Neural cell (in vitro differentiated cells): ENCODE measurements at regions not wholly inside any gene's neighbourhood (a gene's known extent, or its start where the extent isn't known, plus 50 kb on each side); places are given as distances from the start of the nearest gene placed in this dataset.

Experiments used
- CTCF ChIP-seq: fragments of 450-650 bp; IDR thresholded peaks from 2 replicates; pipeline ENCODE4 v1.5.1; 2014; ENCODE audit warnings: antibody characterized with exemption, mild to moderate bottlenecking, moderate library complexity; ENCODE audit not compliant: poor library complexity, severe bottlenecking
- EP300 ChIP-seq: fragments of 450-650 bp; conservative IDR thresholded peaks from 2 replicates; pipeline ENCODE4 v1.6.1; 2014; ENCODE audit warnings: antibody characterized with exemption, mild to moderate bottlenecking, moderate library complexity; ENCODE audit not compliant: poor library complexity, severe bottlenecking
- EZH2 ChIP-seq: fragments of 200-600, 300-800 bp; shearing (Covaris generic), sonication (generic); IDR thresholded peaks from 2 replicates; pipeline ENCODE4 v1.6.1; 2014; ENCODE audit warnings: antibody characterized with exemption, low read length, borderline replicate concordance, mild to moderate bottlenecking; ENCODE audit not compliant: insufficient read depth, poor library complexity, severe bottlenecking
- MXI1 ChIP-seq: fragments of 450-650 bp; conservative IDR thresholded peaks from 2 replicates; pipeline ENCODE4 v1.6.1; 2014; ENCODE audit warnings: antibody characterized with exemption, mild to moderate bottlenecking; ENCODE audit not compliant: poor library complexity, severe bottlenecking
- POLR2AphosphoS5 ChIP-seq: IDR thresholded peaks from 2 replicates; pipeline ENCODE4 v1.6.1; 2012
- TAF1 ChIP-seq: IDR thresholded peaks from 2 replicates; pipeline ENCODE4 v1.6.1; 2012; ENCODE audit warnings: low read depth

DNA sequence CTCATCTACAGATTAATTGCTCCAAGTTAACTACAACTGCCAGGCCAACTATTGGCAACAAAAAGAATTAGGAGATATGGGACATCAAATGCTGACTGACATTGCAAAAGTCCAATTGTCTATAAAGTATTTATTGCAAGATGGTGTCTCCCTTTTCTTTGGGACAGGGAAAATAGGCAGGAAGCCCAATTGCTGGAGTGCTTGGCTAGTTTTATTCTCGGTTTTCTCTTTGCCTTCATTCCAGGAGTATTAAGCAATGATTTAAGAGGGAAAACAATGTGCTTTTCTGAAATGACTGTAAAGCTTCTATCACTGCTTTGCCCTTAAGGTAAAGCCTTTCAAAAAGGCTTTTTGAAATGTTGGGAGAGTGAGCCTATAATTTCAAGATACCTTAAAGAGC, 62.8 kb upstream of the DIAPH2 start:
- TF ChIP-seq EZH2 (no peak), POLR2AphosphoS5 (no peak), CTCF (no peak), EP300 (no peak), MXI1 (no peak), TAF1 (no peak)
